GM19452 (cell line): ENCODE measurements at regions not wholly inside any gene's neighbourhood (a gene's known extent, or its start where the extent isn't known, plus 50 kb on each side); places are given as distances from the start of the nearest gene placed in this dataset.
"Not testable (repeated sequence)": the region's sequence is repeated elsewhere in the genome, so short reads cannot be mapped to it uniquely, and the experiment has no call there.

Source experiments
- ATAC-seq: cut with Tn5 transposase; IDR thresholded peaks from one replicate; pipeline ENCODE4 v1.9.1; 2021; ENCODE audit not compliant: unreplicated experiment

DNA sequence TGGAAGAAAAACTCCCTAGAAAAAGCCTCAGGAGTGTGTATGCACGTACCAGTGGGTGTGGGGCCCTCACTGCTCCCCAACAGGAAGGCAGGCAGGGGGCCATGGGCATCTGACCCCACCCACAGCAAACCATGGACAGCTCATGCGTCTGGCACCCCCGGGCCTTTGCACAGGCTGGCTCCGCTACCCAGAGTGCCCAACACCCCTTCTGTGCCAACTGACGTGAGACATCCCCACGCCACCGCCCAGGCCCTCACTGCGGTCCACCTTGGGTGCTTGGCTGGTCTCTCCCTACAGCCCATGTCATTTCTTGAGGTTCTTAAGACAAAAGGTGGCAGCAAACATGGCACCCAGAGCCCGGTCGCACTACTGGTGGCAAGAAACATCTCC is 91.4 kb downstream of the NCOR2 start:
- no peak for ATAC-seq

DNA sequence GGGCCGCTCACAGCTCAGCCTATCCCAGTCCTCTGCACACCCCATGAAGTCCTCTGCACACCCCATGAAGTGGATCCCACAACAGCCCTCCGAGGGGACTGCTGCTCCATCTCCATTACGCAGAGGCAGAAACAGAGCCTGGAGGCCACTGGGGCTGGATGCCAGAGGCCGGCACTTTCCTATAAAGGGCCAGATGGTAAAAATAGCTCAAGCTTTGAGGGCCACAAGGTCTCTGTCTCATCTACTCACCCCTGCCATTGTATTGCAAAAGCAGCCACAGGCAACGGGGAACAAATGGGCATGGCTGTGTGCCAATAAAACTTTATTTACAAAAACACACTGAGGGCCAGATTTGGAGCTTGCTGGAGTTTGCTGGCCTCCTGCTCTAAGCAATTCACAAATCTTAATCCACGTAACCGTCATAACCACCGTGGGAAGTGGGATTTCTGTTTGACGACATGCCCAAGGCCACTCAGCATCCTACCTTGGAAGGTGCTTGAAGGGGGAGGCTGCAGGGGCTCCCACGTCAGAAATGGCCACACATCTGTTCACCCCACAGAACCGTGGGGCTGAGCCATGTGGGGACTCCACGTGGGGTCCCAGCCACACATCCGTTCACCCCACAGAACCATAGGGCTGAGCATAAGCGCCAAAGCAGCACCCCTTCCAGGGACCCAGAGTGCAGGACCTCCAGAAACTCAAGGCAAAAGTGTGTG is 92.0 kb downstream of the NCOR2 start:
- ATAC-seq: no peak

DNA sequence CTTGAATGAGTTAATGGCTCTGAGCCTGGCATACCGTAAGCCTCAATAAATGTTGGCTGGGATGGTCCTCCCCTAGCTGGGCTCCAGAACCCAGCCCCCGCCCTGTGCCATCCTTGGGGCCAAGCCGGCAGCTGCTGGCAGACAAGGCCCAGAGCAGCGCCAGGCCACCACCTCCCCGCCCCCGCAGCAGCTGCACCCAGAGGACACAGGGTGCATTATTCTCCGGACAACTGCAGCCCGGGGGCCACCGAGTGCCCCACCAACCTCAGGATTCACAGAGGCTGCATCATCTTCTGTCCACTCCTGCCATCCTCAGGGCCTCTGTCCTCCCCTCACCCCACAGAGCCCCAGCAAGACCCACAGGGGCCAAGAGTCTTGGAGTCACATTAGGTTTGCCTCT is 92.7 kb downstream of the NCOR2 start:
- no peak for ATAC-seq

- no peak for ATAC-seq
These were observed 94.6 kb downstream of the NCOR2 start for GRCh38 chr12:124472690-124473279.

GRCh38 chr12:124471828-124472227 is 95.6 kb downstream of the NCOR2 start:
- no peak for ATAC-seq

DNA sequence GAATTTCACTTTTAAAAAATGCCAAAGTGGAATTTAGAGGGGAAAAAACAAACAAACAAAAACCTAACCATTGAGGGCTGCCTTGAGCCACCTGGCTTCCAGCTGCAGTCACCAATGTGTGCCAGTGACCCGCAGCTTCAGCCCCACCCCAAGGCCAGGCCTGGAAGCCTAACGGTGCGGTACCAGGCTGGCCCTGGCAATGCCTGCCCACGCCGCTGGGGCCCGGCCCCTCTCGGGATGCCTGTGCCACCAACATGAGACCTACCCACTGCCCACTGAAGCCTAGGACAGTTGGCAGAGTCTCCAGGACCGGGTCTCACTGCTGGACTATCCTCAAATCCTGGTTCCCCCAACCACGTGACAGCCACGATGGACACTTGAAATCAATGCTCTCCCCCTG is 96.6 kb downstream of the NCOR2 start:
- no peak for ATAC-seq

- ATAC-seq: no peak
These were observed 97.3 kb downstream of the NCOR2 start for GRCh38 chr12:124470139-124470538.

DNA sequence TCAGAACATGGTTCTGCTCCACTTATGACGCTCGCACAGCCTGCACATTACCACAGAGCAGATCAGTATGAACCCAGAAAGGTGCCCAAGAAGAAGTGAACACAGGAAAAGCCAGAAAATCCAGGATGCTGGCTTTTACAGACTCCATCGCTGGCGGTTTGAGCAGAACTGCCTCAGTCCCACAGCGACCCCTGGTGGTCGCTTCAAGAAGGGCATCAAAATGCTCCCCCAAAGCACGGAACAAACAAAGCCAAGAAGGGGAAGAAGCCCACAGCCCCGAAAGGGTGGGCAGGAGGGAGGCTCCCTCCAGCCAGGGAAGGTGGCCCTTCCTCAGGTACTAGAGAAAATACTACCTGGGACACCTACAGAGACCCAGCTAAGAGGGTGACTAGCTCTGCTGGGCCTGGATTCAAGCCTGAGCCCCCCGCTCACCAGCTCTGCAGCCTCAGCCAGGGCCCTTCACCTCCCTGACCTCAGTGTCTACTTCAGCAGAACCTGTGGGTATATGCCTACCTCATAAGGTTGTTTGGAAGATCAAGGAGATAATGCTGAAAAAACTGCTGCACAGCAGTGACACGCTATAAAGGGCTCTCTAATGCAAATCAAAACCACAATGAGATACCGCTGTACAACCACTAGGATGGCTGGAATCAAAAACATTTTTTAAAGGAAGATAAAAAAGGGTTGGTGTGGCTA is 98.1 kb downstream of the NCOR2 start:
- no peak for ATAC-seq

DNA sequence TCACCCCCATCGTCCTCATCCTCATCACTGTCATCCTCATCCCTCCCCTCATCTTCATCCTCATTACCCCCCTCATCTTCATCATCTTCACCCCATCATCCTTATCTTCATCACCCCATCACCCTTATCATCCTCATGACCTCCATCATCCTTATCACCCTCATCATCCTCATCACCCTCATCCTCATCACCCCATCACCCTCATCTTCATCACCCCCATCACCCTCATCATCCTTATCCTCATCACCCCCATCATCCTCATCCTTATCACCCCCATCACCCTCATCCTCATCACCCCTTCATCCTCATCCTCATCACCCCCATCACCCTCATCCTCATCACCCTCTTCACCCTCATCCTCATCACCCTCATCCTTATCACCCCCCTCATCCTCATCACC is 99.9 kb downstream of the NCOR2 start:
- ATAC-seq: not testable (repeated sequence)

- ATAC-seq: peak; percentile 97
These were observed 100.9 kb downstream of the NCOR2 start for GRCh38 chr12:124466216-124467128.

DNA sequence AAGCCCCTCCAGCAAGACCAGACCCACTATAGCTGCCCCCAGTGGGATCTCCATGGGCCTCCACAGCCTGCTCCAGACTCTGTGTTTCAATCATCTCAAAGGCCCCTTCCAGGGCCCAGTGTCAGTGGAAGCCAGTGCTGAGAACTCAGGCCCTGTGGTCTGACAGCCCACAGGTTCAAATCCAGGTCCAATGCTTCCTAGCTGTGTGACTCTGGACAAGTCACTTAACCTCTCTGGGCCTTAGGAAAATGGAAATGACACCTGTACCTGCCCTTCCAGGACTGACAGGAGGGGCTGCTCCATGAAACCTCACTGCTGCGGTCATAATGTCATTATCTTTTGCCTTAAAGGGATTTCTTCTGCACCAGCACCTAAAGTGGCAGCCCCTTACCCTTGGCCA is 101.9 kb downstream of the NCOR2 start:
- no peak for ATAC-seq

GRCh38 chr12:124464830-124465229 is 102.6 kb downstream of the NCOR2 start:
- ATAC-seq: no peak

- ATAC-seq: no peak
These were observed 103.3 kb downstream of the NCOR2 start for GRCh38 chr12:124464062-124464461.

- no peak for ATAC-seq
These were observed 104.0 kb downstream of the NCOR2 start for GRCh38 chr12:124463341-124463921.

- ATAC-seq: no peak
These were observed 104.7 kb downstream of the NCOR2 start for GRCh38 chr12:124462750-124463149.

DNA sequence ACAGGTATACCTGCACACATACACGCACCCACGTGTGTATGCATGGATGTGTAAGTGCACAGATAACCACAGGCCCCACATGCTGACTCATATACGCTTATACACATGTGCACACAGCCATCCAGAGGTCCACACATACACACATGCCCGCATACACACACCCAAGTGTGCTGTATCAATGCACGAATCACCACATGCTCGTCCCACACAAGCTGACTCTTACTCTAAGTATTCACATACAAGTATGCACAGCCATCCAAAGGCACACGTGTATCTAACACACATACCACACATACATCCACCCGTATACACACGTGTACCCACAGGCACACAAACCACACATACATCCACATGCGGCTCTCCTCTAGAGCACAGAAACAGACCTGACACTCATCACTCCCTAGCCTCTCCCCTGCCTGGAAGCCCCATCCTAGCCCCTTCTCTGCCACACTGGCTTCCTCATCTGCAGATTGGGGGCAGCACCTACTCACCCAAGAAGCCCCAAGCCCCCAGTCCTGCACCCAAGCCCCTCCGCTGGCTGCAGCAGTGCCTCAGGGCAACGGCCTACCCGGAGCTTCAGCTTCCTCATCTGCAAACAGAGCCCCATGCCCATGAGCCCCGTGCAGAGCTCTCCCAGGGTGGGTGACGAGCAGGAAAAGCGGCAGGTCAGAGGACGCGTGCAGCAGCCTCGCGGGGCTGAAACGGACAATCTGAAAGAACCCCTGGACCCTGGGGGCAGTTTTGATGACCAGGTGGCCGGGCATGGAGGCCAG is 105.4 kb downstream of the NCOR2 start:
- ATAC-seq: no peak

DNA sequence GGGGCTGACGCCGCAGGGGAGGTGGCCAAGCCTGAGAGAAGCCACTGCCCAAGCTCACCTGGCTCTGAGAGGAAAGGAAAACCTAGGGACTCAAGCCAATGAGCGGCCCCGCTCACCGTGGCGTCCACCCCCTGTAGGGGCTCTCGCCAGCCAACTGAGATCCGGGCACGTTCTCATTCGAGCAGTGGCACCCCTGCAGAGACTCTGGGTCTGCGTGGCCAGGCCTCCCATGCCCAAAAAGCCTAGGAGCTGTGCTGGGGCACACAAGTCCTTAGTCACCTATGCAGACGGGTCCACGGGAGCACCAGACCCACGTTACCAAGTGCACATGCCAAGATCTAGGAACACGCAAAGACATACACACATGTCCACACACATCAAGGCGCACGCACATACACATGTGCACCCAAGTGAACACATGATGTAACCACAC is 106.2 kb downstream of the NCOR2 start:
- ATAC-seq: no peak

- ATAC-seq: no peak
These were observed 106.6 kb downstream of the NCOR2 start for GRCh38 chr12:124460771-124461170.

DNA sequence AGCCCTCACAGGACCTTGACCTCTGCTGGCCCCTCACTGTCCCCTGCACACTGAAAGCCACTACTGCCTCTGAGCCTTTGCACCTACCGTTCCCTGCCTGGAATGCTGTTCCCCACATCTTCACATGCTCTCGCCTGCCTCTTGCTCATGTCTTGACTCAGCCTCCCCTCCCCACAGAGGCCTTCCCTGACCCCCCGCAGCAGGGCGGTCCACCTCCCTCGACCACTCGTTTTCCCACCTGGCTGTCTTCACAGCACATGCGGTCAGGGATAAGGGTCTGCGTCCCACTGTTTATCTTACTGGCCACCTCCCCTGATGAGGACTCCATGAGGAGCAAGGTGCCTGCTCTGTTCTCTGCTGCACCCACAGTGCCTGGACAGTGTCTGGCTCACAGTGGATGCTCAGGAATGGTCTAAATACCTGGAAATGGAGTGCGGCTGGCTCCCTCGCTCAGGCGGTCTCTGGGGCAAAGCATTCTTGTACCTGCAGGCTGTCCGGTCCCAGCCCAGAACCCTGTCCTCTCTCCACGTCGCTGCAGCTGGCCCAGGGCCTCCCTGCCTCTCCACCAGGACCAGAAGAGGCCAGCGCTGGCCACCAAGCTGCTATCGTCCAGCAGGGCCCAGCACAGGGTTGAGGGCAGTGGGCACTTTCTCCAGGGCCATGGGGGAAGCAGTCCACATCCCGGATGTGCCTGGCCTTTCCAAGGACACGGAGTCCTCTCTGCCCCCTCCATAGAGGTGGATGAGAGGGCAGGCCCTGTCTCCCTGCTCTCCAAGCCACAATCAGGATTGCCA is 107.4 kb downstream of the NCOR2 start:
- ATAC-seq: no peak
